Activated CD4-positive, CD25-positive, alpha-beta regulatory T cell treated with anti-CD3 and anti-CD28 coated beads, Interleukin-2, amount 50 U/mL, for 24 hours (primary cell): ENCODE measurements at regions not wholly inside any gene's neighbourhood (a gene's known extent, or its start where the extent isn't known, plus 50 kb on each side); places are given as distances from the start of the nearest gene placed in this dataset.
"Not testable (repeated sequence)": the region's sequence is repeated elsewhere in the genome, so short reads cannot be mapped to it uniquely, and the experiment has no call there.

Source experiments
- ATAC-seq, 2 donors: fragments of 150-1000 bp; cut with Tn5 transposase; one replicate each; pipeline ENCODE4 v1.10.0; 2021; ENCODE audit warnings: mild to moderate bottlenecking in 1 of 2, moderate library complexity in 1 of 2

DNA sequence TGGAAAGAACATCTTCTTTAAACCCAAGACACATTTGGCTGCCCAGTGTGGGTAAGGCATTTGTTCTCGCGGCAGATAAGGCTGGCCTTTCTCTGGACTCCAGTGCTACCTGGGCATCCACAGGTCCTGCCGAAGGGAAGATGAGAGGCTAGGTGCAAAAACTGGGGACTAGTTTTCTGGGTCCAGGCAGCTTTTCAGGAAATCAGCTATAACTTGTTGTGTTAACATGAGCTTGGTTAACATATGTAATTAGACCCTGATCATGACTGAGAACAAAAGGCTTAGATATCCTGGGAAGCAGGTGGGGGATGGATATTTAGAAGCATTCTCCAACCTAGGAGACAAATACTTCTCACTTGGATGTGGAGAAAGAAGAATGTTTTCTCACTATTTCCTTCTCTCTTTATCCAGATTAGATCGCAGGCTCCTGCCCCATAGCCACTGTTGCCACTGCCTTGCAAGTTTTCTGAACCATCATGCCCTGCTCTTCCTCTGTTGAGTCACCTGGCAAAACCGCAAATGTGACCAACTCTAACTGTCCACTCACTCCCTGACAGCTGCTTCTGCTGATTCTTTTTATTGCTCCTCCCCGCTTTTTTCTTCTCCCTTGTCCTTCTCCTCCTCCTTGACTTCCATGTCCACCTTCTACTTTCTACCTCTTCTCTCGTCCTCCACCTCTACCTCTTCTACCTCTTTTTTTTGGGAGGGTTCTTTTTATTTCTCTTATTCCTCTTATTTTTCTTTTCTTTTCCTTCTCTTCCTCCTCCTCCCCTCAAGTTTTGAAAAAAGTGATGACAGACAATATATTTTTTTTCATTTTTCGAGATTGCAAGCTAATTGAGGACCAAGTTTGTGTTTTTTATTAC, 258.1 kb downstream of the UTRN start:
- no peak for ATAC-seq

DNA sequence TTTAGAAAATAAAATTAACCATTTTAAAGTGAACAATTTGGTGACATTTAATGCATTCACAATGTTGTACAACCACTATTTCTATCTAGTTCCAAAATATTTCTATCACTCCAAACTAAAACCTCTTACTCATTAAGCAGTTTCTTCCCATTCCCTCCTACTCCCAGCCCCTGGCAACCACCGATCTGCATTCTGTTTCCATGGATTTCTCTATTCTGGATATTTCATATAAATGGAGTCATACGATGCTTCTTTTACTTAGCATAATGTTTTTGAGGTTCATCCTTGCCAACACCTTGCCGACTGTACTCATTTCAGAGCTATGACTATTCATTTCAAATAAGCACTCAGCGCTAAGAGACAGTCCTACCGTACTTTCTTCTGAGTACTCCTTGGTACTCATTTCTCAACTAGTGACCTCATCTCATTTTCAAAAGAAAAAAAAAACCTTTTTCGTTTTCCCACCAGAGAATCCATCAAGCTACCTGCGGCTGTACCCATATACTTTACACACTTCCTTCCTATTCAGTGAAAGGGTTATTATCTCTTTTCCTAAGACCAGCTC, 259.2 kb downstream of the UTRN start:
- peak; percentile 97 to 99 for ATAC-seq

DNA sequence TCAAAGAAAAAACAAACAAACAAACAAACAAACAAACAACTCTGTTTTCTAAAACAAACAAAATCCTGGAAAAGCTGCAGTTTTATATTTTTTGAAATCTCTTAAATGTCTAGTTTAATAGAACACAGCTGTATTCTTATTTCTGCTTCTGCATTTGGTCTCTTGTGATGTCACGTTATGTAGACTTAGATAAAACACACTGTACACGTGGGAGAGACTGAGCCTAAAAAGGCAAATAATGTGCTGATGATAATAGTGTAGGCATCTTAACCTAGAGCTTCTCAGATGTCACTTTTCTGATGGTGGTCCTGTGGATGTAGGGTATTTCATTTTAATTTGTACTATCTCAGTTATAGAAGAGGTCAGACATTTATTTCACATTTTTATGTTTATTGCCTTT, 261.7 kb downstream of the UTRN start:
- no peak for ATAC-seq

DNA sequence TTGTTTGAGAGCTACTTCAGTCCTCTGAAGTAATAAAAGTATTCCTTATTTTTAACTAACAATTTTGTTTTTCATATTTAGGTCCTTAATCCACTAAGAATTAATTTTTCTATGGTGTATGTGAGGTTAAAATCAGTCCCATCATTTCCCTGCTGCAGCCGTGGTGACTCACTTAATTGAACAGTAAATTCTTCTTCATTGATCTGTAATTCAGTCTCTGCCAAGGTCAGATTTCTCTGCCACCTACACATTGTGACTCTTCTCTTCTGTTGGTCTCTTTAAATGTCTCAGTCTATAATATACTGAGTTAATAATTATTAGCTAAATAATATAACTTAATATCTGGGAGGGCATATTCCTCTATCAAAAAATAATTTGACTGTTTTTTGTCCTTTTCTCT, 262.3 kb downstream of the UTRN start:
- no peak for ATAC-seq

DNA sequence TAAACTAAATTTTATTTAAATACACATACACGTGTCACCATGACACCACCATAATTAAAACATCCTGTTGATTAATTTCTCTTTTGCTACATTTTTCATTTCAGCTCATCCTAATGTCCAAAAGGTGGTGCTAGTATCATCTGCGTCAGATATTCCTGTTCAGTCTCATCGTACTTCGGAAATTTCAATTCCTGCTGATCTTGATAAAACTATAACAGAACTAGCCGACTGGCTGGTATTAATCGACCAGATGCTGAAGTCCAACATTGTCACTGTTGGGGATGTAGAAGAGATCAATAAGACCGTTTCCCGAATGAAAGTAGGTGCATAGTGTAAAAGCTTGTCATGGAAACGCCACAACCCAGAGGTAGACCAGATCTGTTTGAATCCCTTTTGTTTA, 263.4 kb downstream of the UTRN start:
- no peak for ATAC-seq

DNA sequence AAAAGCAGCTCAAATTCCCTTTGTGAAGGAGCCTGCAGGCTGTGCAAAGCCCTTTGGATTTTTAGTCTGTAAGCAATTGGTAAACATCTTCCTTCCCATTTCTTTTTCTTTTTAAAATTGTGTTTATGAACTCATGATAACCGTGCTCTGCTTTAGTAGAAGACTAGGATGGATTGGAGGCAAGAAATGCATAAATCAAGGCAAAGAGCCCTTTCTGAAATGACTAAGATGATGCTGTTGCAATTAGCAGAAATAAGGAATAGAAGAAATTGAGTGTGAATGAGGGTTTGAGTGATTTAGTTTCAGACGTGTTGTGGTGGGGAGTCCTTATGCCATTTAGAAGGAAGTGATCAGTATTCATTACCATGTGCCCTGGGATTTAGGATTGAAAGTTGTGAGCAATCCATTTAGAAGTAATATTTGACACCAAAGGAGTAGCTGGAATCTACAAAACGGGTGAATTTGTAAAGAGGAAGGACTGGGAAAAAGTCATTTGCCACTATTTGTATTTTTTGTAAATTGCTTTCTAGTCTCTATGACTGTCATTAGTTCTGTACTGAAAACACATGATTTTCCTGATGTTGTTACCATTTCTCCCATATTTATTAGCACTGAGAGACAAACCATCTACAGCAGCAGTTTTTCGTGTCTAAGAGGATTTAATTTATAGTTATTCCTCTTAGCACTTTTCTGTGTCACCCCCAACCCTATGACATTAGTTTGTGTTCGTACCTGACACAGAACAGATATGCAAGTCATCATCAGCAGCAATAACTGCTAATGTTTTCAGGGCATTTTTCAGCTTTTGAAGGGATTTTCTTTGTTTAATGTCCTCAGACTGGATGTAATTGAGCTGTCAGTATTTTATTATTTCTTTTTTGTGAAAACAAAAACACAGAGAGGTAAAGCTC, 265.0 kb downstream of the UTRN start:
- no peak for ATAC-seq

DNA sequence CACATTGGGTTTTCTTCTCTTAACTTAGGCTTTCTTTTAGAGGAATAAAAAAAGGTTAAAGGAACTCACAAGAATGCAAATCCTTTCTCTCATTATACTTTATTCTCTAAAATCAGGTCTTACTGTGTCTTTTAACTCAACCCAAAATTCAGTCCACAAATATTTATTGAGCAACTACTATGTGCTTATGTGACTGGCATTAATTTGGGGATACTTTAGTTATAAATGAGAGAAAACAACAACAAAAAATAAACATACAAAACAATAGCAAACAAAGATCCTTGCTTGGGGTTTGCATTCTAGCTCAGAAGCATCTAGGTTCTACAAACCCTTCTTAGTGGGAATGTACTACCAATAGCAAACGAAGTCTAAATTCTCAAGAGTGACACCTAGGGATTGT, 266.2 kb downstream of the UTRN start:
- ATAC-seq: no peak

DNA sequence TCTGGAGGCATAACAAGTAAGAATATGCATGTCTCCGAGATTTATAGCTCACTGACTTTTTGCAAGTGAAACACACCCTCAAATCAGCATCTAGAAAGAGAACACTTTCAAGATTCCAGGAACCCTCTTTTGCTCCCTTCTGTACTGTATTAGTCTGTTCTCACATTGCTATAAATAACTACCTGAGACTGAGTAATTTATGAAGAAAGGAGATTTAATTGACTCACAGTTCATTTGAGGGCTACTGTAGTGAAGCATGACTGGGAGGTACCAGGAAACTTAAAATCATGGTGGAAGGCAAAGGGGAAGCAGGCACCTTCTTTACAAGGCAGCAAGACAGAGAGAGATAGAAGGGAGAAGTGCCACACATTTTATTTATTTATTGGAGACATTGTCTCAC, 269.9 kb downstream of the UTRN start:
- ATAC-seq: peak; percentile 83 to 84

DNA sequence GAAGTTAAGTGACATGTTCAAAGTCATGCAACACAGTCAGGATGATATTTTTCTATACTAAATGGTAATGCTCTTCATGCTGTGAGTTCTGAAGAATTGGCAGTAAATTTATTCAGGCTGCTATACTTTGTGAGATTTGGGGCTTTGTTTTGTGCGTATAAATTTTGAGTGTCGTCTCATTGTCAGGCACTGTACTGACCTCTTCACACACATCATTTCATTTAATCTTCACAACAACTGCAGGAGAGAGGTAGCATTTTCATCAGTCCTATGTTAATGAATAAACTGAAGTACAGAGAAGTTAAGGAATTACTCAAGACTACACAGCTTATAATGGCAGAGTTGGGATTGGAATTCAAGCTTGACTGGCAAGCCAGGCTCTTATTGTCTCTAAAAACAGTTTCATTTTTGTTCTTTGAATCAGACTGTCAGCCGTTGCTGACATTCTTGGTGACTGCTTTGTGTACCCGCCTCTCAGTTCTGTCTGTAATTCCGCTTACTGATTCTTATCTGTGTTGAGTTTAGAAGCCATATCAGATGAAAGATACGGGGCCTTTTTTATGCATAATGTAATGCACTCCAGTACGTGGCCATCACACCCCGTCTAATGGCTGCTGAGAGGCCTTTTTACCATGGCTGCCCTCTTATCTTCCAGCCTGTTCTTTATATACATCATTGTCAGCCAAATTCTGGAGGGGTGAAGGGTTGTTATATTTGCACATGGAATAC, 274.9 kb downstream of the UTRN start:
- ATAC-seq: peak; percentile 75

DNA sequence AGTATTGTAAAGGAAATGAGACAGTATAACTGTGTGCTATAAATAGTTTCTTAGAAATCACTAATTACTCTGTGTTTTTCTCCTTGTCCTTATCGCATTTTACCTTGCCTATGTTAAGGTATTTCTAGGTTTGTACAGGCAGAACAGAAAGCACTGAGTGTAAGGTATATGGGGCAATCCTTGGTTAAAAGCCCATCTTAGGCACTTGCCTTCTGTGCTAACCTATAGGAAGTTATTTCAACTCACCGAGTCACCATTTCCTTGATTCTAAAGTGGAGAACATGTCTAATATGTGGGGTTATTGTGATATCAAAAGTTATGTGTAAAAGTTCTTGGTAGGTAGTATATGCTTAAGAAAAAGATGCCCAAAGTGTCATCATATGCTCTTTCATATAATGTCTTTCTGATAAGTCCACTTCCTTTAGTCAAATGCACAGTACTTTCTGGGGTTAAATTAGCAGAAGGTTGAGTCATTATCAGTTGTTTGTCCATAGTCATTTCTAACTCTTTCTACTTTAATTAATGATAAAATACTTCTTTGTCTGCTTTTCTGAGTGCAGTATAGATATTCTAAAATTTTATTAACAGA, 276.4 kb downstream of the UTRN start:
- ATAC-seq: peak; percentile 57 to 65

DNA sequence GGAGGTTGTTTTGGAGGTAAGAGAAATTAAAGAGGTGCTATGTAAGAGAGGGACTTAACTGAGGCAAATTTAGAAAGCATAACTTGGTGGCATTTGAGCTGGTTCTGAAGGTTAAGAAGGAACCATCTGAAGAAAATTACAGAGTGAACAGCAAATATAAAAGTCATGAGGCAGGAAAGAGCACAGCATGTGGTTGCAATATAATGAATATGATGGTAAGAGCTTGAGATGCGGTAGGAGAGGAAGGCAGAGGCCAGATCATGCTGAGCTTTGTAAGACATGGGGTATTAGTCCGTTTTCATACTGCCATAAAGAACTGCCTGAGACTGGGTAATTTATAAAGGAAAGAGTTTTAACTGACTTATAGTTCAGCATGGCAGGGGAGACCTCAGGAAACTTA, 279.1 kb downstream of the UTRN start:
- no peak for ATAC-seq

DNA sequence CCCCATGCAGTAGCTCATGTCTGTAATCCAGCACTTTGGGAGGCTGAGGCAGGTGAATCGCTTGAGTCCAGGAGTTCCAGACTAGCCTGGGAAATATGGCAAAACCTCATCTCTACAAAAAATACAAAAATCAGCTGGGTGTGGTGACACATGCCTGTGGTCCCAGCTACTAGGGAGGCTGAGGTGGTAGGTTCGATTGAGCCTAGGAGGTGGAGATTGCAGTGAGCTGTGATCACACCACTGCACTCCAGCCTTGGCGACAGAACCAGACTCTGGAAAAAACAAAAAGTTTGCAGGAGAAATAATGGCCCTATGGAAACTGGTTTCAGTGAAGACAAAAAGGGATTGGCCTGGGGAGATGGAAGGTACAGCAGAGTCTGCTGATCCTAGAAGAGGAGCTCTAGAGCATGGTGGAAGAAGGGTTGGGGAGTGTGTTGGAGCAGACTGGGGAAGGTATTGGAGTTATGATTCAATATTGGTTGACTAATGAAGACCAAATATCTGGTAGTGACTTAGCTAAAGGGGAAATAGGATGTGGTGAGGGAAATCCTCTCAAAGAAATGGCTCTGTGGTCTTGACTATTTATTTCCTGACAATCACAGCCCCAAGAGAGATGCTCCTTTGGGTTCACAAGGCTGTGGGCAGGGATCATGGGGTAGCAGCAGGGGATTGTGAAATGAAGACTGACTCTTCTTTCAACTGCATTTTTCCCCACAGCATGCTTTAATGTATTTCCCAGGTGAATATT, 281.9 kb downstream of the UTRN start:
- ATAC-seq: peak; percentile 56 to 71

DNA sequence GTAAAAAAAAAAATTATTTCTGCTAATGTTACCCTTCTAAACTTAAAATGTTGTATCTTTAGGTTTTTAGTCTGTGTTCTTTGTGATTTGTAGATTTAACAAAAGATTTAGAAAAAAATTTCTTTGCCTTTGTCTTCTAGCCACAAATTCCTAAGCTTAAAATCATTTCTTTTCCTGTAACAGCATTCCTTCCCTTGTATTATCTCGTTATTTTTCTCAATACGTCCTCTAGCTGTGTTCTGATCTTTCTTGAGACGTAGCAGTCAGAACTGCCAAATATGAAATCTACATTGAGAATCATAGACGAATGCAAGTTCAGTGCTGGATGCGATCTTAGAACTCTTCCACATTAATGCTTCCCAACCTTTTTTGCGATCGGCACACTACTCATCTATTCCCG, 283.1 kb downstream of the UTRN start:
- no peak for ATAC-seq

DNA sequence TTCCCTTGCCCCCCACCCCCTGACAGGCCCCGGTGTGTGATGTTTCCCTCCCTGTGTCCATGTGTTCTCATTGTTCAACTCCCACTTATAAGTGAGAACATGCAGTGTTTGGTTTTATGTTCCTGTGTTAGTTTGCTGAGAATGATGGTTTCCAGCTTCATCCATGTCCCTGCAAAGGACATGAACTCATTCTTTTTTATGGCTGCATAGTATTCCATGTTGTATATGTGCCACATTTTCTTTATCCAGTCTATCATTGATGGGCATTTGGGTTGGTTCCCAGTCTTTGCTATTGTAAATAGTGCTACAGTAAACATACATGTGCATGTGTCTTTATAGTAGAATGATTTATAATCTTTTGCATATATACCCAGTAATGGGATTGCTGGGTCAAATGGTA, 287.4 kb downstream of the UTRN start:
- ATAC-seq: not testable (repeated sequence)

DNA sequence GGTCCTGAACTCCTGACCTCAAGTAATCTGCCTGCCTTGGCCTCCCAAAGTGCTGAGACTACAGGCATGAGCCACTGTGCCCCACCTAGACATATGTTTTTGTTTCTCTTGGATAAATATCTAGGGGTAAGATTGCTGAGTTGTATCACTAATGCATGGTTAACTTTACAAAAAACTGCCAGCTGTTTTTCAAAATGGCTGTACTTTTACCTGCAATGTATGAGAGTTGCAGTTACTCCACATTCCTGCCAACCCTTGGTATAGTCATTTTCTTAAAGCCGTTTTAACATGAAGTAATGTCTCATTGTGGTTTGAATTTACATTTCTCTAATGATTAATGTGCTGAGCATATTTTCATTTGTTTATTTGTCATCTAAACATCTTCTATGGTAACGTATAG, 289.7 kb downstream of the UTRN start:
- ATAC-seq: peak; percentile 65 to 86

DNA sequence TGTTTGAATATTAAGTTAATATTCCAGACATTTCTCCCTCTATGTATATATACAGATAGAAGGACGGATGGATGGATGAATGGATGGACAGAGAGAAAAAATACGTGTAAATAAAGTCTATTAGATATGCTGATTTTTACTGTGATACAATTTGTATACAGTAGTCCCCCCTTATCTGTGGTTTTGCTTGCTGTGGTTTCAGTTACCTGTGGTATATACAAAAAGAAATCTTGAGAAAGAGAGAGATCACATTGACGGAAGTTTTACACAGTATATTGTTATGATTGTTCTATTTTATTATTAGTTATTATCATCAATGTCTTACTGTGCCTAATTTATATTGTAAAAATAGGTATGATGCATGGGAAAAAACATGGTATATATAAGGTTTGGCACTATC, 290.2 kb downstream of the UTRN start:
- no peak for ATAC-seq

DNA sequence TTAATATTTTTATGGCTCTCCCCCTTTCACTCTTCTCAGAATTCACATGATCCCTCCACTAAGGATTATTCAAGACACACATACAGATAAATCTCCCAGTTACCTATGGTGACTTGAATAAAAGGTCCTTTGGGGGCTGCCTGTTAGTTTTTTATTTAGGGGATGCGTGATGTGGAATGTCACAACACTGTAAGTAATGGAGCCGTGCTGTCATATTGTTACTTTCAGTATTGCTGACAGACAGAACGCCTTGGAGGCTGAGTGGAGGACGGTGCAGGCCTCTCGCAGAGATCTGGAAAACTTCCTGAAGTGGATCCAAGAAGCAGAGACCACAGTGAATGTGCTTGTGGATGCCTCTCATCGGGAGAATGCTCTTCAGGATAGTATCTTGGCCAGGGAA, 291.7 kb downstream of the UTRN start:
- no peak for ATAC-seq

DNA sequence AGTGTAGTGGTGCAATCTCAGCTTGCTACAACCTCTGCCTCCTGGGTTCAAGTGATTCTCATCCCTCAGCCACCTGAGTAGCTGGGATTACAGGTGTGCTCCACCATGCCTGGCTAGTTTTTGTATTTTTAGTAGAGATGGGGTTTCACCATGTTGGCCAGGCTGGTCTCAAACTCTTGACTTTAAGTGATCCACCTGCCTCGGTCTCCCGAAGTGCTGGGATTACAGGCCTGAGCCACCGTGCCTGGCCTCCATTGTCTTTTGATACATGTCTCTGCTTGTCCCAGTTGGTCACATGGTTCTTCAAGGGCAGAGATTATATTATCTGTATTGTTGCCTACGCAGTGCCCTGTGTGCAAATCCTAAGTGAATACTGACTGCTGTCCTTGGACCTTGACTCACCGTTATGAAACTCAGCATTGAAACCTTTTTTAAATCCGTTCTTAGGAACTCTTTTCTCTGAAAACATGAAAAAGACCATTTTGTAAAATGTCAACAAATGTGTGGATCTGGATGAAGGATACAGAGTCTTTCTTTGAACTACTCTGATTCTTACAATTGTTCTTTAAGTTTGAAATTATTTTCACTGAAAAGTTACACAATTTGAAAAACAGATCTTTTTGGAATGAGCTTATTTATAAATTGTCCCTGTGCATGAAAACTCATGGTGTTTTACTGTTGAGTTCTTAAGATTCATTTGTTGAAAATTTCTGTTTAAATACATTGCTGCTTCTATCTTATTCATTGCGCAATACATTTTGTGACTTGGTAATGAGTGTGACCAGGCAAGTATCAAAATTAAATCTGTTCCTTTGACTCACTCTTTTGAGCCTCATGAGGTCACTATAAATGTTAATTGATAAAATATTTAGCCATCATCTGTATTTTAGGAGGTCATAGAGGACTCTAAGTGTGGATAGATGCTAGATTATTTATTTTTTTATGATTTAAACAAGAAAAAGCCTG, 293.5 kb downstream of the UTRN start:
- ATAC-seq: no peak

DNA sequence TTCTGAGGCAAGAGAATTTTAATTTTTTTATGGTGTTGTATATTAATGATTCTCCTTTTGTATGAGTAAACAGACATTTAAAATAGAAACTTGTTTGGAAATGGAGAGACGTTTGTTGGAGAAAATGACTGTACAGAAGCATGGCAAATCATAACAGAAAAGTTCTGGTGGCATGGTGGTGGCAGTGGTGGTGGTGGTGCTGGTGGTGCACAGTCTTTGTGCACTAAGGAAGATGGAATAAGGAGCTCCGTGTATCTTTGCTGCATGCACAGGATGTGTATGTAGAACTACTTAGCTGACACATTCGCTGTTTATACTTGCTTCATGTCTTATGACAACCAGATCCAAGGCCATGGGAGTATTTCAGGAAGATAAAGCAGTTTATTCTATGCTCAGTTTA, 294.9 kb downstream of the UTRN start:
- no peak for ATAC-seq

DNA sequence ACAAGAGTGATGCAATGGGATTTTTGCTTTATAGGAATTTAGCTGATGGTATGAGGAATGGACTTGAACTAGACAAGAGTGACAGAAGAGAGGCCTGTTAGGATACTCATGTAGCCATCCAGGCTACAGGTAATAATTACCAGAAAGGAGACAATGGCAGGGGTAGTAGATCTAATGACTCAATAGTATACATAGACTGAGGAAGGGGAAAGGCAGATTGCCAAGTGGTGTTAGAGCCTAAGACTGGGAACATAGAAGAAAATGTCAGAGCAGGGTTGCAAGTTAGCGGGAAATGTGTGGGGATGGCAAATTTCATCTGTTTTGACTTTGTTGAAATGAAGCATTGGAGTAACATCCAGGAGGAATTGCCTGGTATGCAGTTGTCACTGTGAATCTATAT, 295.6 kb downstream of the UTRN start:
- no peak for ATAC-seq
